Mesodermal cell (in vitro differentiated cells): ENCODE measurements at regions not wholly inside any gene's neighbourhood (a gene's known extent, or its start where the extent isn't known, plus 50 kb on each side); places are given as distances from the start of the nearest gene placed in this dataset.

Experiments
- H3K27ac ChIP-seq: 2 replicates; pipeline ENCODE4 v1.7.0; 2013; ENCODE audit warnings: mild to moderate bottlenecking, low read depth, low read length, moderate library complexity; ENCODE audit not compliant: severe bottlenecking
- H3K36me3 ChIP-seq: 2 replicates; pipeline ENCODE4 v1.7.1; 2013; ENCODE audit warnings: mild to moderate bottlenecking, low read length, moderate library complexity; ENCODE audit not compliant: control insufficient read depth, insufficient read depth
- H3K4me1 ChIP-seq: one replicate; pipeline ENCODE4 v1.7.1; 2013; ENCODE audit warnings: mild to moderate bottlenecking, low read length; ENCODE audit not compliant: insufficient read depth, control insufficient read depth, poor library complexity, severe bottlenecking
- H3K4me3 ChIP-seq: 2 replicates; pipeline ENCODE4 v1.7.0; 2013; ENCODE audit warnings: low read length, control low read depth, mild to moderate bottlenecking; ENCODE audit not compliant: insufficient read depth, poor library complexity, severe bottlenecking; ENCODE audit errors: extremely low read depth
- H3K9me3 ChIP-seq: 2 replicates; pipeline ENCODE4 v1.7.1; 2013; ENCODE audit warnings: mild to moderate bottlenecking, low read length, moderate library complexity; ENCODE audit not compliant: control insufficient read depth
- WGBS, 2 experiments: methylation state at CpG; one replicate each; pipeline ENCODE4 v1.1.5; 2013; ENCODE audit warnings: missing lambda C conversion rate in 2 of 2; ENCODE audit not compliant: insufficient coverage in 2 of 2; 5-methylcytosine and 5-hydroxymethylcytosine counted together

GRCh38 chr9:91488341-91488740 lies 64.7 kb upstream of the NFIL3 start:
- Histone ChIP-seq H3K4me3 (no peak overlapping the region), H3K36me3 (no peaks in the 10 kb centered on the region), H3K27ac (no peak overlapping the region), H3K9me3 (no peaks in the 10 kb centered on the region), H3K4me1 (peaks cover 6% of the 10 kb centered on the region)
- 91 to 95% methylated on average over 4 to 5 of the region's 5 CpGs for WGBS, 2 experiments

GRCh38 chr9:91486699-91487497 lies 63.3 kb upstream of the NFIL3 start:
- H3K36me3 ChIP-seq = no peaks in the 10 kb centered on the region
- no peak overlapping the region for H3K4me3 ChIP-seq
- H3K9me3 ChIP-seq = no peaks in the 10 kb centered on the region
- H3K4me1 ChIP-seq = peaks cover 6% of the 10 kb centered on the region
- H3K27ac ChIP-seq = peak overlapping the region; percentile 30
- WGBS, 2 experiments = 85 to 93% methylated on average over 3 to 5 of the region's 6 CpGs

- Histone ChIP-seq H3K36me3 (no peaks in the 10 kb centered on the region), H3K4me3 (no peak overlapping the region), H3K9me3 (no peaks in the 10 kb centered on the region), H3K27ac (no peak overlapping the region), H3K4me1 (peaks cover 6% of the 10 kb centered on the region)
- WGBS, 2 experiments = no CpG with 5 or more reads among the region's 5 CpGs
These were observed 61.4 kb upstream of the NFIL3 start for GRCh38 chr9:91485006-91485405.

- H3K4me1 ChIP-seq = peaks cover 6% of the 10 kb centered on the region
- no peaks in the 10 kb centered on the region for H3K36me3 ChIP-seq
- H3K27ac ChIP-seq = no peak overlapping the region
- H3K9me3 ChIP-seq = no peaks in the 10 kb centered on the region
- H3K4me3 ChIP-seq = no peak overlapping the region
- 88 to 94% methylated on average over 5 to 7 of the region's 8 CpGs for WGBS, 2 experiments
These were observed 60.2 kb upstream of the NFIL3 start for GRCh38 chr9:91483835-91484234.

GRCh38 chr9:91483189-91483691 lies 59.6 kb upstream of the NFIL3 start:
- H3K4me1 ChIP-seq = peaks cover 6% of the 10 kb centered on the region
- WGBS, 2 experiments = 76 to 95% methylated on average over 2 to 4 of the region's 5 CpGs

GRCh38 chr9:91481972-91482371 lies 58.3 kb upstream of the NFIL3 start:
- 77 to 82% methylated on average over 2 of the region's 5 CpGs for WGBS, 2 experiments
- H3K36me3 ChIP-seq = no peaks in the 10 kb centered on the region
- no peak overlapping the region for H3K27ac ChIP-seq
- H3K4me3 ChIP-seq = no peak overlapping the region
- peaks cover 4% of the 10 kb centered on the region for H3K4me1 ChIP-seq
- H3K9me3 ChIP-seq = no peaks in the 10 kb centered on the region

More at GRCh38 chr9:91483189-91483691, 59.6 kb upstream of the NFIL3 start:
- no peak overlapping the region for H3K27ac ChIP-seq
- no peaks in the 10 kb centered on the region for H3K36me3 ChIP-seq
- no peaks in the 10 kb centered on the region for H3K9me3 ChIP-seq
- H3K4me3 ChIP-seq = no peak overlapping the region

GRCh38 chr9:91477106-91477505 lies 53.5 kb upstream of the NFIL3 start:
- H3K27ac ChIP-seq = no peak overlapping the region
- no peak overlapping the region for H3K4me3 ChIP-seq
- 62 to 73% methylated on average over 2 to 3 of the region's 4 CpGs for WGBS, 2 experiments
- H3K36me3 ChIP-seq = no peaks in the 10 kb centered on the region
- H3K9me3 ChIP-seq = no peaks in the 10 kb centered on the region
- H3K4me1 ChIP-seq = no peaks in the 10 kb centered on the region

- no peaks in the 10 kb centered on the region for H3K9me3 ChIP-seq
- no peaks in the 10 kb centered on the region for H3K4me1 ChIP-seq
- H3K36me3 ChIP-seq = no peaks in the 10 kb centered on the region
- WGBS, 2 experiments = no CpG with 5 or more reads among the region's 1 CpG
- no peak overlapping the region for H3K4me3 ChIP-seq
- no peak overlapping the region for H3K27ac ChIP-seq
These were observed 51.0 kb upstream of the NFIL3 start for GRCh38 chr9:91474656-91475055.
